ENCODE measurements at regions not wholly inside any gene's neighbourhood (a gene's known extent, or its start where the extent isn't known, plus 50 kb on each side); places are given as distances from the start of the nearest gene placed in this dataset.
A peak's percentile ranks its signal among the peaks of the same experiment; 100 is the strongest.
"Not testable (repeated sequence)": the region's sequence is repeated elsewhere in the genome, so short reads cannot be mapped to it uniquely, and the experiment has no call there.

DNA sequence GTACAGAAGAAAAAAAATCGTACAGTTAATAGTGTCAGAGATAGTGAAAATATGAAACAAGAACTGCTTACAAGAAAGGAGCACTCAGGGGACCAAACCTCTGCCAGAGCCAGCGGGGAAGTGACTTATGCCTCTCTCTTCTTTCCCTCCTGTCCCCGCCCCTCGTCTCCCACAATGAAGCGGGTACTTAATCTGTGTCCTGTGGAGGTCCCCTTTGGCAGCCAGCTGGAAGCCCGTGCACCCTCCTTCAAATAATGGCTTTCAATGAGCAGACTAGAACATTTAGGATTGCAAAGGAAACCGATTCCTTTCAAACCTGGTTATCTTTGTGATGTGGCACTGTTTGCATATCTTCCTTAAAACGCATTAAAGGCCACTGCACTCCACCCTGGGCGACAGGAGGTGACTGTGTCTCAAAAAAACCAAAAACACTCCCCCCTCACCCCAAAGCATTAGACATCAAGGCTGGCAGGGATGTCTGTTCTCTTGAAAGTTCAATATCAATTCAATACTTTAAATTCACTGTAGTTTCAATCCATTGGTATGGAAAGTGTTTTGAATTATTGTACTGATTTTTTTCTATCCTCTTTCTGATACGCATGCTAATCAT is 51.7 kb downstream of the PPIAL4C start:
- DNase-seq (ENCODE audit: low read depth in 4 of 4, low spot score in 2 of 4) = not testable (repeated sequence)

DNA sequence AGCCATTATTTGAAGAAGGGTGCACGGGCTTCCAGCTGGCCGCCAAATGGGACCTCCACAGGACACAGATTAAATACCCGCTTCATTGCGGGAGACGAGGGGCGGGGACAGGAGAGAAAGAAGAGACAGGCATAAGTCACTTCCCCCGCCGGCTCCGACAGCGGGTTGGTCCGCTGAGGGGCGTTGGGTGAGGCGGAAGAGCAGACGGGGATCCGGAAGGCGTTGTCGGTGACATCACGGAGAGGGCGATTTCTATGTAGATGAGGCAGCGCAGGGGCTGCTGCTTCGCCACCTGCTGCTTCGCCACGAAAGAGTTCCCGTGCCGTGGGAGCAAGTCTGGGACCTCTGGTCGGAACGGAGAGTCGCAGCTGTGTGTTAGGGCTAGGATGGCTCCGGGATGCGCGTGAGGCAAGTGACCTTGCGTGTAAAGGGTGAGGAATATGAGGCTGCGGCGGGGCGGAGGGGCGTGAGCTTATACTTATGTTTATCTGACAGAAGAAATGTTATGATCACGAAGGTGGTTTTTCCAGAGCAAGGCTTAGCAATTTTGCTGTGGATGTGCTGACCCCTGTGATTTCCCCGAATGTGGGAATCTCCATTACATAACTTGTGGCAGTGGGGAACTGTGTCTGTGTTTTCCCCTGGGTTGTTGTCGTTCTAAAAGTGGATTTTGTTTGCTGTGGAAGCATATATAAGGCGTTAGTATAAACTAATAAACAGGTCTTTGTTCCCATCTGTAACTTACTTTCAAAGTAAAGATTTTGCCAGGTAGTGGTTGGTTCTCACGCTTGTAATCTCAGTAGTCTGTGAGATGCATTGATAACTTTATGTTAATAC is 52.9 kb downstream of the PPIAL4C start:
- DNase-seq (ENCODE audit: low read depth in 4 of 4, low spot score in 2 of 4) = peak; percentile 42 to 69 (median 60)

DNA sequence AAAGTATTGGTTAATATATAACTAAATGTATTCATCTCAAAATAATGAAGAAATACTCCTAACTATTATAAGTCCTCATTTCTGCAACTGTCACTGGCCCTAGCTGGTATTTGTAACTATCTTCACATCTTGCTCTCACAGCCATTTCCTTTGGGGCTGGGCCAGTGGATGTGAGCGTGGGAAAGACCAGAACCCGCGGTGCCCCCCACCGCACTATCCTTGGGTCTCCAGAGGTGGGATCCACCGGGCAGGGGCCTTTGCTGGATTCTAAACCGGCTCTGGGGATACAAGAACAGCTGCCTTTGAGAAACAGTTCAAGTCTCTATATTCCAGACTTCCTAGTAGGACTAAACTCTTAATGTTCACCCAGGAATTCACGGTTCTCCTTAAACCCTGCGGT is 54.8 kb downstream of the PPIAL4C start:
- not testable (repeated sequence) for DNase-seq (ENCODE audit: low read depth in 4 of 4, low spot score in 2 of 4)

DNA sequence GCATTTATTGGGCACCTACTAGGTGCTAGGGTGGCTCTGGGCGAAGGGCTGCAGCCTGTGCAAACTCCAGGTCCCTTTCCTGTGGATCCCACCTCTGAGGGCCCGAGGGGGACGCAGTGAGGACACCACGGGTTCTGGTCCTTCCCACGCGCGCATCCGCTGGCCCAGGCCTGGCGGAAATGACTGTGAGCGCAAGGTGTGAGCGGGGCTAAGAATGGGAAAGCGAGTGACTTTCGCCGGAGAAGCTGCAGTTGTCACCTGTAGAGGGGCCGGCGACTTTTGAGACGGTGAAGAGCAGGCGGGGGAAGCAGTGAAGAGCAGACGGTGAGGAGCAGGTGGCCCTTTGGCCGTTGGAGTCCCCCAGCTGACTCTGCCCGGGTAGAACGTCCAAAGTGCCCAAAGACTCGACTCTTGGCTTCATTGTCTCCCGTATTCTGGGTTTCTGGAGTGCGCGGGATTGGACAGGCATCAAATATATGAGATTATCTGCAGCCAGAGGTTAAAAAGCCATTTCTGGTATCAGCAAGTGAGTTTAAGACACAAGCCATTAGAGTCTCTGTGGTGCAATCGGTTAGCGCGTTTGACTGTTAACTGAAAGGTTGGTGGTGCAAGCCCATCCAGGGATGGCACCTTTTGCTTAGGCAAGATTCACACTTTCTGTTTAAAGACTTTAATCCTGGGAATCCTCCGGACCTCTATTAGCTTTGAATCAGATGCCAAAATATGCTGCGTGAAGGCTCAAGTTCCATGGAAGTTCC is 55.4 kb downstream of the PPIAL4C start:
- not testable (repeated sequence) for DNase-seq (ENCODE audit: low read depth in 4 of 4, low spot score in 2 of 4)

DNA sequence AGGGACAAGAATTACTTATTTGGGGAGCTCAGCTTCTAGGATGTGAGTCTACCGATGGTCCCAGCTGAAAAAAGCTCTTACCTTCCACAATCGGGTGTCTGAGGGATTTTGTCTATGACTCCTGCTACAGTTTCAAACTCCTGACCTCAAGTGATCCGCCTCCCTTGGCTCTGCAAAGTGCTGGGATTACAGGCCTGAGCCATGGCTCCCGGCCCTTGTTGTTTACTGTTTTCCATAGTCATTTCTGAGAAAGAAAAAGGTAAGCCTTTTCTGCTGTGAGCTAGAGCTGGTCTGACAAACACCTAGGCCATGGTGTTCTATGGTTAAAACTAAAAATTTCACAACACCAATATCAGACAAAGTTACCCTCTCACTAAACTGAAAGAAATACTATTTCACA is 57.5 kb downstream of the PPIAL4C start:
- not testable (repeated sequence) for DNase-seq (ENCODE audit: low read depth in 4 of 4, low spot score in 2 of 4)

DNA sequence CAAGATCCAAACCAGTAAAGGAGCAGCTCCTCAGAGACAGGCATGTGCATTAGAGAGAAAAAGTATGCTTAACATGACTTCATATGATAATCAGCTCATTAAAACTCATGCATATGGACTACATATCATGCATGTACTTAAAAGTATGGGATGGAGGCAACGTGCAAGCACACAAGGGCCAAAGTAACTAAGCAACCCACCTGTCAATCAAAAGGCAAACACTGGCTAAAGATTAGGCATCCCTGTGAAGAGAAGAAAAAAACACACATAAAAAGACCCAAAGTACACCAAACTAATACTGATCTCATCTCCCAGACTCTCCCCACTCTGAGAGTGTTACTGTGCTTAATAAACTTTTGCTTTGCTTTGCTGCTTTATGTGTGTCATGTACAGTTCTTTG is 61.2 kb downstream of the PPIAL4C start:
- not testable (repeated sequence) for DNase-seq (ENCODE audit: low read depth in 4 of 4, low spot score in 2 of 4)

DNA sequence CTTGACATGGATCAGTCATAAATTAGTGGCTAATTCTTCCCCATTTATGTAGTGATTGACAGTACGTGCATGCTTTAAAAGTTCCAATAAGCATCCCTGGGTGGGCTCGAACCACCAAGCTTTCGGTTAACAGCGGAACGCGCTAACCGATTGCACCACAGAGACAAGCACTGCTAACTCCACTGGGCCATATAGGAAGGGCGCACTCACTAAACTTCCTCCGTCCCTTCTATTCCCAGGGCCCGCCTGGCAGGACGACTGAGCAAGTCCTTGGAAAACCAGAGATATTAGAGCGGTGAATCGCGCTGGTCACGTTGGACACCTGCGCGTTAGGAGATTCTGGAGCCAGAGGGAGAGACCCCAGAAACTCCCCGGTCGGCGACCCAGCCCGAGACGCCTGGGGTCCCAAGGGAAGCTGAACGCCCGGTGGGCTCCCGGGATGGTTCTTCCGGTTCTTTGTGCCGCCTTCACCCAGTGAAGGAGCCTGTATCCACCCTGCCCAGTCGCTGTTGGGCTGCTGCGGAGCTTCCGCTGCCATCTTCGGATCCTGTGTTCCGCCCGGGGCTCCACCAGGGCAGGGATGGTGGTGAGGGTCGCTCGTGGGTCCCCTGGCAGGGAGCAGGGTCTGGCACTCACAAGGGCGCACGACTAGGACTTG is 62.8 kb downstream of the PPIAL4C start:
- DNase-seq (ENCODE audit: low read depth in 4 of 4, low spot score in 2 of 4) = peak in 1 of 4 donors; percentile 8

DNA sequence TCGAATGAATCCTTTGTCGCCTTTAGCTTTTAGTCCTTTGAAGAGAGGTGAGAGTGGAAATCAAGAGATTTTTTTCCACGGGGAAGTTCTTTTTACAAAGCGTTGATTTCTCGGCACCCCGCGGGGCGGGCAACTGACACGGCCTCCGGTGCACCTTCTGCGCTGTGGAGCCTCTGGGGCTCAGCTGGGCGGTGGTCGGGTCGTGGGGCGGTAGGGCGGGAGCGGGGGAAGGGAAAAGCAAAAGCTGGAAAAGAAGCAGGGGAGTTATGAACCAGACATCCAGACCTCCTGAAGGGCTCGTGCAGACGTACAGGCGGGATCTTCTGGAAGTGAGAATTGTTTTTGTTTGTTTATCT is 63.3 kb downstream of the PPIAL4C start:
- peak in 1 of 4 donors; percentile 14 for DNase-seq (ENCODE audit: low read depth in 4 of 4, low spot score in 2 of 4)

DNA sequence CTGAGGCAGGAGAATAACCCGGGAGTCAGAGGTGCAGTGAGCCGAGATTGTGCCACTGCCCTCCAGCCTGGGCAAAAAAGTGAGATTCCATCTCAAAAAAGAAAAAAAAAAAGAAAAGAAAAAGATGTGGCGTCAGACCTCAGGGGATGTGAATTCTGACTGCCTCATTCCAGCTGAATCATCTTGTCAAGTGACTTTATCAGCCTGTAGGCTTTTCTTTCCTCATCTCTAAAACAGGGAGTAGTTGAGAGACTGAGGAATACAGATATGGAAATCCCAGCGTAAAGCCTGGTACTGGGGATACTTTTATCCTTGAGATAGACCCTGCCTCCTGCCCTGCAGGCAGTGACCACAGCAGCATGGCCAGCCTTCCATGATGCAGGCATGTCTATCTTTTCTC is 74.1 kb downstream of the PPIAL4C start:
- not testable (repeated sequence) for DNase-seq (ENCODE audit: low read depth in 4 of 4, low spot score in 2 of 4)

DNA sequence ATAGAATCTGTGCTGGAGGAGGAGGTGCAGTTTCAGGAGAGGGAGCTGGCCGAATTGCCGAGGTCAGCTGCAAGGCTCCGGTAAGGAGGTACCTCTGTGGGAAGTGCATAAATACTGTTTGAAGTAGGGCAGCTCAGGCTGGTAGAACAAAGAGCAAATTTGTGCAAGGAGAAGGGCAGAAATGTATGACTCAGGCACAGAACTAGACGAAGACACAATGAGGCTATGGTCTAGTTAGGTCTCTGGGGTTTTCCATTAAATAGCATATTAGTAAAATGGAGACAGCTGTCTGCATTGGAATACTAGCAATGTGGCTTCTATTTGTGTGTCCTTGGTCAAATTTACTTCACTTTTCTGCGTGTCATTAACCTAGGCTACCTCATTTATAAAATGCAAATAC is 74.5 kb downstream of the PPIAL4C start:
- DNase-seq (ENCODE audit: low read depth in 4 of 4, low spot score in 2 of 4) = not testable (repeated sequence)

DNA sequence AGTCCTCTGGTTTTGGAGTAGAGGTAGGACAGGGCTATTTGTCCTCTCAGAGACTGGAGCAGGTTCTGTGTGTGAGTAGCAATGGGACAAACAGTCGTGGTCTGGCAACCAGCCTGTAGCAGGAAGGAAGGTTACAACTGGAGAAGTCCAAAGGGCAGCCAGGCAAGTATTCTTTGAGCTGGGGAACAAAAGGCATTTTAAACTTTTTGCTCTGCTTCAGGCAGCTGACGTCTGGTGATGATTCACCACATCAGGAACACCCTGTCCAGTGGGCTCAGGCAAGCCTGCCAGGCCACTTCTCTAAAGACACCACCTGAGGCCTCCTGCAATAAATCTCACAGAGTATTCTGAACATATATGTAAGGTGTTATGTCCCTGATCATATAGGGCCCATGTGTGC is 81.0 kb downstream of the PPIAL4C start:
- not testable (repeated sequence) for DNase-seq (ENCODE audit: low read depth in 4 of 4, low spot score in 2 of 4)

DNA sequence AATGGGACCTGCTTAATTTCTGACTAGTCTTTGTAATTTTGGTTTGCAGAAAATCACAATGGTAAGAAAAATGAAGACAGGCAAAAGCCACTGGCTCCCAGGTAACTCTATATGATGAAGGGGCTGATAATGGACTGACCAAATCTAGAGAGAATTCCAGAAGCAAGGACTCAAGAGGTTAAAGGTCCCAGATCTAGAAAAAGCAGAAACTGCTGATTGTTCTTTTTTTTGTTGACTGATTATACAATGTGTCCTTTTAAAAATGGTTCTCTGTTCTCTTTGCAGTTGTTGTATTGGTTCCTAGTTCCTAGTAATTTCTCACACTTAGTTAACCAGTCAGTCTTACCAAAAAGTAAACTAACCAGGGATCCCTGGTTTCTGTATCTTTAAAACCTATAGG is 81.4 kb downstream of the PPIAL4C start:
- not testable (repeated sequence) for DNase-seq (ENCODE audit: low read depth in 4 of 4, low spot score in 2 of 4)

DNA sequence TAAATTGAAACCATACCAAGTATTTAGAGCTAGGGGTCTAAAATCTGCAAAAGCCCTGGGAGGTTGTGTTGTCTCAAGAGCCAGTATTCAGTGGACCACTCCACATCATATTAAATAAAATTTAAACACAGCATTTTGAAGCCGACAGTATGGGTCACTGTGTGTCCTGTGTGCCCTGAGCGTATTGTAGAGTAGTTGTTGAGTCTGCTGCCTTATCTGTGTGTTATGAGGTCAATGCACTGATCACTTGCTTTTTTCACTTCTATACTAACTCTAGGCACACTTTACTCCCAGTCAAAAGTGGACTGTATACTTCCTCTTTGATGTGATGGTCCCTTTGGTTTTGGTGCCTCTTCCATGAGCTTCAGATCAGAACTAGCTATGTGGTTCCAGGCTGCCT is 81.9 kb downstream of the PPIAL4C start:
- DNase-seq (ENCODE audit: low read depth in 4 of 4, low spot score in 2 of 4) = not testable (repeated sequence)

DNA sequence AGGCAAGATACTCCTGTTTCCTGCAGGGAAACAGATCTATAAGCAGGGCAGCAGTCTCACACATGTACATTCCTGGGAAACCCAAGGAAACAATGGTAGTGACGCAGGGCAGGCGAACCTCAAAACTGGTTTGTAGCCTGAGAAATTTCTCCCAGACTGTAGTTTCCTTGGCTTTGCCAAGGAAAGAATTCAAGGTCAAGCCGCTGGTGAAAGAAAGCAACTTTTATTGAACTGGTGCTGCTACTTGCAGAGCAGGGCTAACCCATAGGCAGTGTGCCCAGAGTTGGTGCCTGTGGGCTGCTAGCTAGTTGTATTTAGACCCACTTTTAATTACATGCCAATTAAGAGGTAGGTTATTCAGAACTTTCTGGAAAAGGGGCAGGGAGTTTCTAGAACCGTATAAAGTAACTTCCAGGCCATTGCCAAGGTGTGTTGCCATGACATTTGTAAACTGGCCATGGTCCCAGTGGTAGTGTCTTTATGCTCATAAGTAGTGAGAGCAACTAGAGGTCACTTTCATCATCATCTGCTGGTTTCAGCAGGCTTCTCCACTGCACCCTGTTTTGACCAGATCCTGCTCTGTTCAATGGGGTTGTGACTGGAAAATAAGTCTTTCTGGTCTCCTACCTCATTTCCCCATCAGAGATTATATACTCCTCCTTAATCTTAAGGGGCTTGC is 89.7 kb downstream of the PPIAL4C start:
- not testable (repeated sequence) for DNase-seq (ENCODE audit: low read depth in 4 of 4, low spot score in 2 of 4)

DNA sequence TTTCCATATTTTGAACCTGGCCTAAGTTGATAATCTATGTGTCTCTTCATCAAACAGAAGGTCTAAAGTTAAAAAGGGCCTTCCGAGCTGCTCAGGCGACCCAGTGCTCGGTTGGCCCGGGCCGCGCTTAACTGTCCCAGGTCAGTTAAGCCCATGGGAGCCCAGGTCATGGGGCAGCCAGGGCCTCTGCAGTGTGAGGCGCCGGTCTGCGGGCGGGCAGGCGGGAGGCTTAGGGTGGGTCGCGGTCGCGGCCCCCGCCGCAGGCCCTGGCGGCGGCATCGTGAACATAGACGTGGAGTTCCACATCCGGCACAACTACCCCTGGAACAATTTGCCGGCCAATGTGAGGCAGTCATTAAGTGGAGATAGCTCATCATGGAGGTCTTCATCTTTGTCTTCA is 91.3 kb downstream of the PPIAL4C start:
- DNase-seq (ENCODE audit: low read depth in 4 of 4, low spot score in 2 of 4) = not testable (repeated sequence)

DNA sequence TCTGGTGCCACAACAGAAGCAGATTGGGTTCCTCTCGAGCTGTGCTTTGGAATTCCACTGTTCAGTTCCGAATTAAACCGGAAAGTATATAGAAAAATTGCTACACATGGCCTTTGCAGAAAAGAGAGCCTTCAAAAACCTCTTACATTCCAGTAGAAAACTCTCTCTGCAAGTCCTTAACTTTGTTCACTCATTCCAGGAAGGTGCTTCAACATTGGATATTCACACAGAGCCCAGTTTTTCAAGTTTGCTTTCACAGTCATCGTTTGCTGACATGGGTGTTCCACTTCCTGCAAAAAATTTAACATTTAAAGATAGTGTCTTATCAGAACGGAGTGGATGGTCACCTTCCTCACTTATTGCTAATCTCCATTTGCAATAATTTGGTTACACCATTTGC is 93.7 kb downstream of the PPIAL4C start:
- not testable (repeated sequence) for DNase-seq (ENCODE audit: low read depth in 4 of 4, low spot score in 2 of 4)

DNA sequence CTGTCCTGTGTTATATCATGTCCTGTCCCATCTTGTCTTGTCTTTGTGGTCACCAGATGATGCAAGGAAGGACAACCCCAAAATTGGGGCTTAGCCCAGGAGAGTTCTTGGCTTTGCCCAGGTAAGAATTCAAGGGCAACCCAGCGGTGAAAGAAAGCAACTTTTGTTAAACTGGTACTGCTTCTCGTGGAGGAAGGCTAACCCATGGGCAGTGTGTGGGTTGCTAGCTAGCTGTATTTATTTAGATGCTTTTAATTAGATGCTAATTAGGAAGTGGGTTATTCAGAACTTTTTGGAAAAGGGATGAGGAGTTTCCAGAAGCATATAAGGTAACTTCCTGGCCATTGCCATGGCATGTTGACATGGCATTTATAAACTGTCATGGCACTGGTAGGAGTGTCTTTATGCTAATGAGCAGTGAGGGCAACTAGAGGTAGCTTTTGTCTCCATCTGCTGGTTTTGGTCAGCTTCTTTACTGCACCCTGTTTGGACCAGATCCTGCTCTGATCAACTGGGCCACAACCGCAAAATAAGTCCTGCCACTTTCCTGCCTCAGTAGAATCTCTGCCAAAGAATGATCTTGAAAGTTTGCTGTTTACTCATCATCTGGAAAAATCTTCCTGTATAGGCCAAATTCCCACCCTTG is 95.8 kb upstream of the FCGR1A start:
- DNase-seq (ENCODE audit: low read depth in 4 of 4, low spot score in 2 of 4) = not testable (repeated sequence)

DNA sequence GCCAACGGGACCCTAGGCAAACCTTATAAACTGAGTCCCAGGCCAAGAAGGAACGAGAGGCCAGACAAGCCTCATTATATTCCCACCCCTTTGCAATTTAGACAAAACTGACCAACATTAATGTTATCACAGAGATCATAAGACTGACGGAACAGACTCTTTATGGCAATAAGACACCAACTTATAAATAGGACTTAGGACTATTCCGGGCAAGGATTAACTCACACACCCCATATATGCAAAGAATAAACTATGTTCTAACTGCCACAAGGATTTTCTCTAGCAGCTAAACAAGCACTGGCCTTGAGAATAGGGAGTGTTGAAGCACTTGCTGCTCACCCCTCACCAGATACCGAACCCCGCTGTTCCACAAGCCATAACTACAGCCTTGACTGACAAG is 91.1 kb upstream of the FCGR1A start:
- DNase-seq (ENCODE audit: low read depth in 4 of 4, low spot score in 2 of 4) = not testable (repeated sequence)

DNA sequence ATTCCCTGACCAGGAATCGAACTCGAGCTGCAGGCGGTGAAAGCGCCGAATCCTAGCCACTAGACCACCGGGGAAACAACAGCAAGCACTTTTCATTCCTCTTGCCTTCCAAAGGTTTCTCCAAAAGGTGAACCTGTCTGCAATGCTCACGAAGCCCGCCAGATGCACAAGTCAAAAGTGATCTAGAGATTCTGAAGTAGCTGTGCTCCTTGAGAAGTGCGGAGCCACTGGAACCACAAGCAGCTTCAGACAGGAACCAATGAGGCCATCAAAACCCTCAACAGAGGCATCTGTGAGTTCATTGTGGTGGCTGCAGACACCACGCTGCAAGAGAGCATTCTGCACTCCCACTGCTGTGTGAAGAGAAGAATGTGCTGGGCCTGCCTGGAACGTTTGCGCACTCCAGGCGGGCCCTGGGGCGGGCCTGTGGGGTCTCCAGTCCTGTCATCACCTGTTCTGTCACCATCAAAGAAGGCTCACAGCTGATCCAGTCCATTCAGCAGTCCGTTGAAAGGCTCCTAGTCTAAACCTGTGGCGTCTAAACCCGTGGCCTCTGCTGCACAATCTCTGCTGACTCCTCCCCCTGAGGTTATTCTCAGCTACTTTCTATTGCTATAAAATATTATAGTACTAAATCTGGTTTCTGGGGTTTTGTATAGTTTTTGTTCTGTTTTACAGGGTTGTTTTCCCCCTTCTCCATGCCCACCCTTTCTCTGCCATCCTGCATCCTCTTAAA is 89.5 kb upstream of the FCGR1A start:
- DNase-seq (ENCODE audit: low read depth in 4 of 4, low spot score in 2 of 4) = not testable (repeated sequence)
